Lower leg skin (tissue), 3 donors: ENCODE measurements at regions not wholly inside any gene's neighbourhood (a gene's known extent, or its start where the extent isn't known, plus 50 kb on each side); places are given as distances from the start of the nearest gene placed in this dataset.

ENCODE experiments used
- POLR2A ChIP-seq, 2 donors: fragments of 450-650 bp; IDR thresholded peaks; one replicate each; pipeline ENCODE4 v1.6.1; 2016 to 2017; ENCODE audit warnings: antibody characterized with exemption in 2 of 2, mild to moderate bottlenecking in 1 of 2, moderate library complexity in 1 of 2
- TF ChIP-seq, protein P1 (sequence below), 3 donors: fragments of 450-650 bp; IDR thresholded peaks; one replicate each; pipeline ENCODE4 v1.5.1; 2016; ENCODE audit warnings: antibody characterized with exemption in 3 of 3, mild to moderate bottlenecking in 3 of 3, moderate library complexity in 2 of 3

GRCh38 chr6:149140910-149141290 is 176.6 kb upstream of the TAB2 start:
- TF ChIP-seq, protein P1, sequence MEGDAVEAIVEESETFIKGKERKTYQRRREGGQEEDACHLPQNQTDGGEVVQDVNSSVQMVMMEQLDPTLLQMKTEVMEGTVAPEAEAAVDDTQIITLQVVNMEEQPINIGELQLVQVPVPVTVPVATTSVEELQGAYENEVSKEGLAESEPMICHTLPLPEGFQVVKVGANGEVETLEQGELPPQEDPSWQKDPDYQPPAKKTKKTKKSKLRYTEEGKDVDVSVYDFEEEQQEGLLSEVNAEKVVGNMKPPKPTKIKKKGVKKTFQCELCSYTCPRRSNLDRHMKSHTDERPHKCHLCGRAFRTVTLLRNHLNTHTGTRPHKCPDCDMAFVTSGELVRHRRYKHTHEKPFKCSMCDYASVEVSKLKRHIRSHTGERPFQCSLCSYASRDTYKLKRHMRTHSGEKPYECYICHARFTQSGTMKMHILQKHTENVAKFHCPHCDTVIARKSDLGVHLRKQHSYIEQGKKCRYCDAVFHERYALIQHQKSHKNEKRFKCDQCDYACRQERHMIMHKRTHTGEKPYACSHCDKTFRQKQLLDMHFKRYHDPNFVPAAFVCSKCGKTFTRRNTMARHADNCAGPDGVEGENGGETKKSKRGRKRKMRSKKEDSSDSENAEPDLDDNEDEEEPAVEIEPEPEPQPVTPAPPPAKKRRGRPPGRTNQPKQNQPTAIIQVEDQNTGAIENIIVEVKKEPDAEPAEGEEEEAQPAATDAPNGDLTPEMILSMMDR (IDR thresholded peaks at IDR 0.05) = no peak
- TF ChIP-seq POLR2A (IDR thresholded peaks at IDR 0.05) = no peak
